DND-41 (cell line): ENCODE measurements at regions not wholly inside any gene's neighbourhood (a gene's known extent, or its start where the extent isn't known, plus 50 kb on each side); places are given as distances from the start of the nearest gene placed in this dataset.
"Not testable (repeated sequence)": the region's sequence is repeated elsewhere in the genome, so short reads cannot be mapped to it uniquely, and the experiment has no call there.

Experiments used
- ATAC-seq: fragments of 200-7000 bp; cut with Tn5 transposase; 3 replicates; pipeline ENCODE4 v1.9.1; 2021; ENCODE audit warnings: low read depth; ENCODE audit not compliant: insufficient read depth
- DNase-seq: peaks from one replicate; pipeline ENCODE4 v3.0.0-alpha.2; 2020
- H2AFZ ChIP-seq: 2 replicates; pipeline ENCODE4 v1.6.0; 2012; ENCODE audit warnings: low read depth, low read length
- H3K27ac ChIP-seq: 2 replicates; pipeline ENCODE4 v1.5.1; 2012; ENCODE audit warnings: low read length, inconsistent platforms
- H3K27me3 ChIP-seq: fragments of 200-600 bp; sonication (generic); 2 replicates; pipeline ENCODE4 v1.6.0; 2012; ENCODE audit warnings: low read length, mild to moderate bottlenecking, inconsistent platforms; ENCODE audit not compliant: insufficient read depth, poor library complexity
- H3K36me3 ChIP-seq: 2 replicates; pipeline ENCODE4 v1.5.1; 2012; ENCODE audit warnings: low read length, inconsistent platforms; ENCODE audit not compliant: insufficient read depth
- H3K4me1 ChIP-seq: 2 replicates; pipeline ENCODE4 v1.5.1; 2012; ENCODE audit warnings: mild to moderate bottlenecking, low read length; ENCODE audit not compliant: insufficient read depth
- H3K4me2 ChIP-seq: 2 replicates; pipeline ENCODE4 v1.6.0; 2012; ENCODE audit warnings: mild to moderate bottlenecking, moderate library complexity, low read length, inconsistent platforms; ENCODE audit not compliant: insufficient read depth
- H3K4me3 ChIP-seq, 2 experiments: fragments of 200-600 bp in 1 of 2; shearing (Covaris generic) in 1 of 2; 2 replicates each; pipeline ENCODE4 v1.5.1; 2012 to 2016; ENCODE audit warnings: inconsistent platforms in 2 of 2, low read length in 2 of 2, mild to moderate bottlenecking in 2 of 2, low read depth in 1 of 2, moderate library complexity in 1 of 2
- H3K79me2 ChIP-seq: 2 replicates; pipeline ENCODE4 v1.6.0; 2012; ENCODE audit warnings: low read length, inconsistent platforms; ENCODE audit not compliant: insufficient read depth
- H3K9ac ChIP-seq: 2 replicates; pipeline ENCODE4 v1.6.0; 2012; ENCODE audit warnings: low read depth, mild to moderate bottlenecking, inconsistent platforms, low read length, moderate library complexity
- H3K9me3 ChIP-seq: 2 replicates; pipeline ENCODE4 v1.5.1; 2012; ENCODE audit warnings: low read length, moderate library complexity, mild to moderate bottlenecking, inconsistent platforms; ENCODE audit not compliant: insufficient read depth, severe bottlenecking
- H4K20me1 ChIP-seq: 2 replicates; pipeline ENCODE4 v1.6.0; 2012; ENCODE audit warnings: low read length; ENCODE audit not compliant: insufficient read depth

DNA sequence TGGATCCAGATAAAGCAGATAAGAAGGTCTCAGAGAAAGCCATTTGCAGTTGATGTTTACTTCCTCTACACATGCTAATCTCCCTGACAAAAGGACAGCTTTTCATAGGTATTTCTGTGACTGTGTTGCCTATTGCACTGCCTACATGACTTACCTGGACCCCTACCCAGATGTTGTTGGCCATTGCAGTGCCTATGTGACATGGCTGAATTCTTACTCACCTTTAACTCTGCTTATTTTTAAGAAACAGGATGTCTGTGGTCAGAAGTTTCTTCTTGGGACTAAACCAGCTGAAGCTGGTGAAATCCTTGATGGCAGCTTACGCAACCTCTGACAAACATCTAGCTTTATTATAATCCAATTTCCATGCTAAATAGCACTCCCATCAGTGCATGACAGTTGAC lies 50.7 kb downstream of the PPIAL4D start:
- H3K9ac ChIP-seq, H3K79me2 ChIP-seq, H3K27me3 ChIP-seq, H3K27ac ChIP-seq, H3K4me1 ChIP-seq, H3K4me3 ChIP-seq, H3K4me2 ChIP-seq, H2AFZ ChIP-seq, H3K9me3 ChIP-seq, H3K36me3 ChIP-seq, H4K20me1 ChIP-seq: not testable (repeated sequence)
- ATAC-seq (peak; percentile 82), DNase-seq (peak; percentile 20)

DNA sequence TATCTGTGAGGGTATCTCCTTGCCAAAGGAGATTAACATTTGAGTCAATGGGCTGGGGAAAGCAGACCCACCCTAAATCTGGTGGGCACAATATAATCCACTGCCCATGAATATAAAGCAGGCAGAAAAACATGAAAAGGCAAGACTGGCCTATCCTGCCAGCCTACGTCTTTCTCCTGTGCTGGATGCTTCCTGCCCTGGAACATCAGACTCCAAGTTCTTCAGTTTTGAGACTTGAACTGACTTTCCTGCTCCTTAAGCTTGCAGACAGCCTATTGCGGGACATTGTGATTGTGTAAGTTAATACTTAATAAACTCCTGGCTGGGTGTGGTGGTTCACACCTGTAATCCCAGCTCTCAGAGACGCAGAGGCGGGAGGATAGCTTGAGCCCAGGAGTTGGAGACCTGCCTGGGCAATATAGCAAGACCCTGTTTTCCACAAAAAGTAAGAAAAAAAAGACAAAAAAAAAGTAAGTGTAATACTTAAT lies 52.4 kb downstream of the PPIAL4D start:
- not testable (repeated sequence) for H4K20me1 ChIP-seq, H3K36me3 ChIP-seq, H2AFZ ChIP-seq, H3K9ac ChIP-seq, H3K9me3 ChIP-seq, H3K4me2 ChIP-seq, H3K4me1 ChIP-seq, H3K27ac ChIP-seq, ATAC-seq, H3K79me2 ChIP-seq, H3K27me3 ChIP-seq, H3K4me3 ChIP-seq, DNase-seq

DNA sequence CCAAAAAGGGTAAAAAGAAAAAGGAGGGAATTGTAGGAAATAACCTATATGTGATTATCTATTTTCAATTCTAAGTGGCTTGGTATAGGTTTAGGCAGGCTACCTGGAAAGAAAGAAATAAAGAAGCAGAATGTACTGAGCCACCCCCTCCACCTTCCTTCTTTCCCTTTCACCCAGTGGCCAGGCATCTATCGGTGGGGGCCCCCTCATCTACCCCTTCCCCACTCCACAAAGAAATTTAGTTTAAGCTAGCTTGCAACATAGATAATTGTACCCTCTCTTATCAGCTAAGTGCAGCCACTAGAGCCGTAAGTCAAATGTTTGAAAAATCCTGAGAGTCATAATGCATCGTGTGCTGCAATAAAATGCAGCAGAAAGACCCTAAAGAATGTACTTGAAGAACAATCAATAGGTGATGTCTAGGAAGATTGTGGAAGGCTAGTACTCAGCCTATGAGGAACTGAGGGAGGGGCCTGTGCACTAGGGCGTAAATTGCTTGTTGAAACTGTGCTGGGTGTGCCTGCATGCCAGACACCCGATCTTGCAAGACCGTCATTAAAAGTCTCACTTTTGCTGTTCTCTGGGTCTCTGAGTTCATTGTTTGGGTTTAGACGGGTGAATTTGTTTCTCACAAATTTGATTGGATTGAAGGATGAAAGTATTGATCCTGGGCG lies 53.0 kb downstream of the PPIAL4D start:
- not testable (repeated sequence) for ATAC-seq

DNA sequence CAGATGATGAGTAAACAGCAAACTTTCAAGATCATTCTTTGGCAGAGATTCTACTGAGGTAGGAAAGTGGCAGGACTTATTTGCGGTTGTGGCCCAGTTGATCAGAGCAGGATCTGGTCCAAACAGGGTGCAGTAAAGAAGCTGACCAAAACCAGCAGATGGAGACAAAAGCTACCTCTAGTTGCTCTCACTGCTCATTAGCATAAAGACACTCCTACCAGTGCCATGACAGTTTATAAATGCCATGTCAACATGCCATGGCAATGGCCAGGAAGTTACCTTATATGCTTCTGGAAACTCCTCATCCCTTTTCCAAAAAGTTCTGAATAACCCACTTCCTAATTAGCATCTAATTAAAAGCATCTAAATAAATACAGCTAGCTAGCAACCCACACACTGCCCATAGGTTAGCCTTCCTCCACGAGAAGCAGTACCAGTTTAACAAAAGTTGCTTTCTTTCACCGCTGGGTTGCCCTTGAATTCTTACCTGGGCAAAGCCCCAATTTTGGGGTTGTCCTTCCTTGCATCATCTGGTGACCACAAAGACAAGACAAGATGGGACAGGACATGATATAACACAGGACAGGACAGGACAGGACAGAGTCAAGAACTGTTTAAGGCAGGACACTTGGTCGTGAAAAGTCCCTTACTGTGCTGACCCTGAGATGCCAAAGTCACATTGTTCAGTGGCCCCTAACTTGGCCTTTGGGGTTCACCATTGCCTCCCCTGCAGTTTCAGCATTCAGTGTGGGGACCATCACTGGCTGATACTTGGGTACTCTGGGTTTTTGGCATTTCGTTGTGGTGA lies 59.2 kb downstream of the PPIAL4D start:
- H3K36me3 ChIP-seq, H3K79me2 ChIP-seq, H3K4me3 ChIP-seq, H3K27ac ChIP-seq, H2AFZ ChIP-seq, H3K4me2 ChIP-seq, H3K9ac ChIP-seq, H3K9me3 ChIP-seq, H3K4me1 ChIP-seq, H3K27me3 ChIP-seq, DNase-seq, H4K20me1 ChIP-seq: not testable (repeated sequence)
- ATAC-seq = peak; percentile 39; the same call in 2 of the 3 replicates

More for the DNA sequence above, 53.0 kb downstream of the PPIAL4D start:
- DNase-seq, H3K27ac ChIP-seq, H3K4me1 ChIP-seq, H3K79me2 ChIP-seq, H3K4me2 ChIP-seq, H3K9ac ChIP-seq, H2AFZ ChIP-seq, H3K4me3 ChIP-seq, H3K36me3 ChIP-seq, H3K27me3 ChIP-seq, H3K9me3 ChIP-seq, H4K20me1 ChIP-seq: not testable (repeated sequence)

DNA sequence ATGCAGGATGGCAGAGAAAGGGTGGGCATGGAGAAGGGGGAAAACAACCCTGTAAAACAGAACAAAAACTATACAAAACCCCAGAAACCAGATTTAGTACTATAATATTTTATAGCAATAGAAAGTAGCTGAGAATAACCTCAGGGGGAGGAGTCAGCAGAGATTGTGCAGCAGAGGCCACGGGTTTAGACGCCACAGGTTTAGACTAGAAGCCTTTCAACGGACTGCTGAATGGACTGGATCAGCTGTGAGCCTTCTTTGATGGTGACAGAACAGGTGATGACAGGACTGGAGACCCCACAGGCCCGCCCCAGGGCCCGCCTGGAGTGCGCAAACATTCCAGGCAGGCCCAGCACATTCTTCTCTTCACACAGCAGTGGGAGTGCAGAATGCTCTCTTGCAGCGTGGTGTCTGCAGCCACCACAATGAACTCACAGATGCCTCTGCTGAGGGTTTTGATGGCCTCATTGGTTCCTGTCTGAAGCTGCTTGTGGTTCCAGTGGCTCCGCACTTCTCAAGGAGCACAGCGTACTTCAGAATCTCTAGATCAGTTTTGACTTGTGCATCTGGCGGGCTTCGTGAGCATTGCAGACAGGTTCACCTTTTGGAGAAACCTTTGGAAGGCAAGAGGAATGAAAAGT lies 65.6 kb downstream of the PPIAL4D start:
- H3K4me1 ChIP-seq, H3K9me3 ChIP-seq, H3K79me2 ChIP-seq: not testable (repeated sequence)

DNA sequence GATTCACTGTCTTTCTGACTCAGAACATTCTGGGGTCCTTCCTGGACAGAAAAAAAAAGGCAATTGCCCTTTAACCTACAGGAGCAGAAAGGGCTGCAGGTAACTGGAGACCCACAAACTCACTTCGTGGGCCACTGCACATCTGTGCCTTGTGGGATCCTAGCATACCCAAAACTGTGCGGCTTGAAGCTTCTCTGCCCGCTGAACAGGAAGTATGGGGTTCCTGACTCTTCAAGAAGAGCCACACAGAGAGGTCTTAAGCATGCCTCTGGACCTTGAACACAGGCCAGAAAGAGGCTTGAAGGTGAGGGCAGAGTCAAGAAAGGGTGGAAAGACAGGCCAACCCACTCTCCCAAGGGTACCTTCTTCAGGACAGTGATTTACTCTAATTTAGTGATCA lies 67.6 kb downstream of the PPIAL4D start:
- not testable (repeated sequence) for H3K4me3 ChIP-seq, H3K4me2 ChIP-seq, H3K36me3 ChIP-seq, H3K79me2 ChIP-seq, DNase-seq, H3K4me1 ChIP-seq, H3K27ac ChIP-seq, H4K20me1 ChIP-seq, H3K27me3 ChIP-seq, H3K9ac ChIP-seq, H2AFZ ChIP-seq, H3K9me3 ChIP-seq
- ATAC-seq = peak; percentile 55; the same call in 2 of the 3 replicates

More for the DNA sequence above, 65.6 kb downstream of the PPIAL4D start:
- ATAC-seq (peak; percentile 82), DNase-seq (peak; percentile 8)
- not testable (repeated sequence) for H3K9ac ChIP-seq, H4K20me1 ChIP-seq, H3K4me3 ChIP-seq, H3K27me3 ChIP-seq, H3K27ac ChIP-seq, H3K4me2 ChIP-seq, H3K36me3 ChIP-seq, H2AFZ ChIP-seq

DNA sequence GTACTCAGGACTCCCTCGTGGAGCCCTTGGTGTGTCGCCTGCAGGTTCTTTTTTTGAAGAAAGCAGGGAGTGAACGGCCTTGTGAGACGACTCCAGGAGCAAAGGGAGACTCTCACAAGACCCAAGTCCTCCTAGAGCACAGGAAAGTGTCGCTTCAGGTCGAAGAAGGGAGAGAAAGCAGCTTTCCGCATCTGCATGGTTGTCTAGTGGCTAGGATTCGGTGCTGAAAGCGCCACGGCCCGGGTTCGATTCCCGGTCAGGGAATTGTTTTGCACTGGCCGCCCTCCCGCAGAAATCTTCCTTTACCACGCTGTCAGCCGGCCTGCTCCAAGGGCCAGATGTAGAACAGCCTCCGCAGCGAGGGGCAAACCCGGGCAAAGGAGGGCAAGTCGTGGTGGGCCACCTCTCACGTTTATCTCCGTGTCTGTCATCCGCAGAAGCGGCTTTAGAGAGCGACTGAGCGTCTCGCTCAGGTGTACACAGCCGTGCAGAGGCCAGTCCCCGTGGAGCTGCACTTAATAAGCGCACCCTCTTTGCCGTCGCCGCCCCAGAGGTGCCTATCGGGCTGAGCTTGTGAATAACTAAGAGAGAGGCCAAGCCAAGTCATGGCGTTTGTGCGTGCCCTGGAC lies 72.6 kb downstream of the FAM72D start:
- not testable (repeated sequence) for H3K9me3 ChIP-seq, H3K4me1 ChIP-seq, H4K20me1 ChIP-seq, H3K9ac ChIP-seq, H3K4me3 ChIP-seq, H3K36me3 ChIP-seq, ATAC-seq, H3K27me3 ChIP-seq, H3K27ac ChIP-seq, H3K79me2 ChIP-seq, H3K4me2 ChIP-seq, DNase-seq, H2AFZ ChIP-seq
